Lung (tissue), 11 donors: ENCODE measurements at regions not wholly inside any gene's neighbourhood (a gene's known extent, or its start where the extent isn't known, plus 50 kb on each side); places are given as distances from the start of the nearest gene placed in this dataset.

Experiments
- ATAC-seq: fragments of 200-7000 bp; cut with Tn5 transposase; one replicate; pipeline ENCODE4 v1.9.1; 2020; ENCODE audit warnings: moderate number of reproducible peaks; ENCODE audit not compliant: insufficient read depth, low FRiP score
- DNase-seq, 3 donors: peaks; one replicate each; pipeline ENCODE4 v3.0.0-alpha.2; 2013 to 2017
- H3K27ac ChIP-seq, 2 donors: one replicate each; pipeline ENCODE4 v1.5.1; 2013; ENCODE audit warnings: mild to moderate bottlenecking in 2 of 2, moderate library complexity in 2 of 2, control low read depth in 1 of 2, inconsistent platforms in 1 of 2, low read depth in 1 of 2, low read length in 1 of 2
- H3K27me3 ChIP-seq, 3 donors: one replicate each; pipeline ENCODE4 v1.5.1; 2013; ENCODE audit warnings: low read length in 2 of 3; ENCODE audit not compliant: control insufficient read depth in 3 of 3, insufficient read depth in 3 of 3
- H3K36me3 ChIP-seq, 4 donors: one replicate each; pipeline ENCODE4 v1.5.1; 2013; ENCODE audit warnings: low read length in 4 of 4, mild to moderate bottlenecking in 1 of 4, moderate library complexity in 1 of 4; ENCODE audit not compliant: control insufficient read depth in 4 of 4, insufficient read depth in 4 of 4
- H3K4me1 ChIP-seq, 5 donors: one replicate each; pipeline ENCODE4 v1.5.1; 2013; ENCODE audit warnings: low read length in 5 of 5, mild to moderate bottlenecking in 2 of 5, moderate library complexity in 1 of 5; ENCODE audit not compliant: control insufficient read depth in 5 of 5, insufficient read depth in 5 of 5
- H3K4me3 ChIP-seq: one replicate; pipeline ENCODE4 v1.5.1; 2013; ENCODE audit warnings: mild to moderate bottlenecking, control low read depth, moderate library complexity
- H3K9ac ChIP-seq, 2 donors: one replicate each; pipeline ENCODE4 v1.5.1; 2013; ENCODE audit warnings: low read length in 2 of 2, control low read depth in 1 of 2; ENCODE audit not compliant: insufficient read depth in 1 of 2
- H3K9me3 ChIP-seq, 4 donors: one replicate each; pipeline ENCODE4 v1.5.1; 2013; ENCODE audit warnings: low read length in 3 of 4, mild to moderate bottlenecking in 1 of 4, moderate library complexity in 1 of 4; ENCODE audit not compliant: control insufficient read depth in 4 of 4, insufficient read depth in 3 of 4
- CTCF ChIP-seq: IDR thresholded peaks from 2 replicates; pipeline ENCODE4 v1.5.1; 2012; ENCODE audit warnings: mild to moderate bottlenecking; ENCODE audit errors: control extremely low read depth, extremely low read depth
- WGBS, 2 donors: extraction: QIAGEN DNeasy Blood & Tissue Kit; methylation state at CpG; one replicate each; pipeline ENCODE4 v1.1.7; 2013; 5-methylcytosine and 5-hydroxymethylcytosine counted together
- donor health status: control.
- donor health status: control.
- donor health status: Bipolar disorder and iron deficiency.
- donor health status: healthy.
- donor health status: DM: yes; HTN: yes; CAD: no.

GRCh38 chr13:68152414-68152813 lies 922.3 kb upstream of the PCDH9 start:
- Histone ChIP-seq H3K4me1 (no peaks in the 10 kb centered on the region), H3K36me3 (no peaks in the 10 kb centered on the region), H3K27ac (no peak overlapping the region), H3K27me3 (no peaks in the 10 kb centered on the region), H3K4me3 (no peak overlapping the region), H3K9me3 (peaks cover 0 to 3% (median 0%) of the 10 kb centered on the region in 4 donors), H3K9ac (no peak overlapping the region)
- no peak for TF ChIP-seq CTCF
- no peak for ATAC-seq
- DNase-seq = no peak
- WGBS, 2 donors = 86 to 94% methylated on average over 4 of the region's 4 CpGs

- WGBS, 2 donors = 80 to 91% methylated on average over 2 of the region's 2 CpGs
- TF ChIP-seq CTCF = no peak
- H3K27ac ChIP-seq = no peak overlapping the region
Observed at GRCh38 chr13:68145852-68146251, 915.7 kb upstream of the PCDH9 start.

GRCh38 chr13:68128297-68128915 lies 898.3 kb upstream of the PCDH9 start:
- no peak for TF ChIP-seq CTCF

More at GRCh38 chr13:68145852-68146251, 915.7 kb upstream of the PCDH9 start:
- peaks cover 0 to 2% (median 0%) of the 10 kb centered on the region in 4 donors for H3K9me3 ChIP-seq
- H3K27me3 ChIP-seq = no peaks in the 10 kb centered on the region
- H3K4me1 ChIP-seq = no peaks in the 10 kb centered on the region
- H3K36me3 ChIP-seq = no peaks in the 10 kb centered on the region
- no peak for ATAC-seq
- H3K9ac ChIP-seq = no peak overlapping the region
- DNase-seq = no peak
- no peak overlapping the region for H3K4me3 ChIP-seq

GRCh38 chr13:68125087-68125480 lies 894.9 kb upstream of the PCDH9 start:
- DNase-seq = no peak
- 66% methylated on average over 2 of the region's 2 CpGs for WGBS, 2 donors
- Histone ChIP-seq H3K9me3 (peaks cover 0 to 4% (median 1%) of the 10 kb centered on the region in 4 donors), H3K4me1 (no peaks in the 10 kb centered on the region), H3K9ac (no peak overlapping the region), H3K4me3 (no peak overlapping the region), H3K27ac (no peak overlapping the region), H3K27me3 (no peaks in the 10 kb centered on the region), H3K36me3 (no peaks in the 10 kb centered on the region)
- no peak for TF ChIP-seq CTCF
- ATAC-seq = no peak

More at GRCh38 chr13:68128297-68128915, 898.3 kb upstream of the PCDH9 start:
- no peak for ATAC-seq
- H3K9ac ChIP-seq = no peak overlapping the region
- no peaks in the 10 kb centered on the region for H3K36me3 ChIP-seq
- no peaks in the 10 kb centered on the region for H3K27me3 ChIP-seq
- H3K27ac ChIP-seq = no peak overlapping the region
- H3K9me3 ChIP-seq = peaks cover 0 to 4% (median 1%) of the 10 kb centered on the region in 4 donors
- no peak overlapping the region for H3K4me3 ChIP-seq
- 85 to 92% methylated on average over 7 of the region's 7 CpGs for WGBS, 2 donors
- no peak for DNase-seq
- no peaks in the 10 kb centered on the region for H3K4me1 ChIP-seq
